GM12878 (cell line): ENCODE measurements at regions not wholly inside any gene's neighbourhood (a gene's known extent, or its start where the extent isn't known, plus 50 kb on each side); places are given as distances from the start of the nearest gene placed in this dataset.

ENCODE experiments used
- ATAC-seq: fragments of 200-7000 bp; cut with Tn5 transposase; 3 replicates; pipeline ENCODE4 v1.9.1; 2020; ENCODE audit warnings: mild to moderate bottlenecking, moderate library complexity
- BruUV-seq: library from RNA; stranded (reverse); fragments of 400-500 nt; replicated peaks from 2 replicates; lab custom pipeline; 2021; lab: Mats Ljungman, UMichigan
- CTCF ChIA-PET: fragments of 300-600 bp; sonication (Branson Sonifier 250); formaldehyde crosslinking; extraction: SDS; loops from one replicate; lab custom pipeline; 2021; ENCODE audit warnings: inconsistent platforms; lab: Yijun Ruan, JAX
- POLR2A ChIA-PET: fragments of 350-600 bp; formaldehyde crosslinking; extraction: SDS; loops from one replicate; lab custom pipeline; 2021; ENCODE audit warnings: inconsistent platforms; lab: Charles Lee
- RAD21 ChIA-PET: fragments of 300-600 bp; sonication (Branson Sonifier 250); formaldehyde crosslinking; loops from one replicate; lab custom pipeline; 2023; ENCODE audit warnings: antibody characterized with exemption; ENCODE audit not compliant: unreplicated experiment; lab: Charles Lee
- SMC1A ChIA-PET: fragments of 300-600 bp; sonication (Branson Sonifier 250); formaldehyde crosslinking; loops from one replicate; lab custom pipeline; 2023; ENCODE audit not compliant: unreplicated experiment, uncharacterized antibody; lab: Charles Lee
- DNase-seq: peaks from one replicate; pipeline ENCODE4 v3.0.0-alpha.2; 2011; ENCODE audit warnings: low read depth, low spot score
- FAIRE-seq: peaks from 3 replicates; lab custom pipeline; 2011; peaks lifted over from hg19 to GRCh38; lab: Jason Lieb, UNC
- H2AFZ ChIP-seq: 2 replicates; pipeline ENCODE4 v1.6.0; 2011; ENCODE audit warnings: low read depth, low read length, control low read depth; ENCODE audit not compliant: control insufficient read depth
- H3K27ac ChIP-seq: 2 replicates; pipeline ENCODE4 v1.5.1; 2011; ENCODE audit warnings: control low read depth; ENCODE audit not compliant: control insufficient read depth, insufficient read depth
- H3K27me3 ChIP-seq, 2 experiments: replicated peaks in 1 of 2; 2 replicates each; pipeline versions ENCODE4 v1.6.0 to v1.6.1; 2011; ENCODE audit warnings: low read length in 1 of 2; ENCODE audit not compliant: control insufficient read depth in 2 of 2, insufficient read depth in 2 of 2
- H3K36me3 ChIP-seq, 2 experiments: 2 replicates each; pipeline ENCODE4 v1.5.1; 2011; ENCODE audit warnings: low read length in 1 of 2; ENCODE audit not compliant: control insufficient read depth in 2 of 2, insufficient read depth in 2 of 2
- H3K4me1 ChIP-seq: 2 replicates; pipeline ENCODE4 v1.6.1; 2011; ENCODE audit warnings: mild to moderate bottlenecking, low read length, moderate library complexity, mixed read lengths; ENCODE audit not compliant: control insufficient read depth, insufficient read depth
- H3K4me2 ChIP-seq: 2 replicates; pipeline ENCODE4 v1.6.0; 2011; ENCODE audit warnings: control low read depth; ENCODE audit not compliant: control insufficient read depth, insufficient read depth
- H3K4me3 ChIP-seq: fragments of 200-600 bp; sonication (generic); 2 replicates; pipeline ENCODE4 v1.5.1; 2016
- H3K79me2 ChIP-seq: 2 replicates; pipeline ENCODE4 v1.6.0; 2011; ENCODE audit warnings: low read length; ENCODE audit not compliant: control insufficient read depth, insufficient read depth
- H3K9ac ChIP-seq: 2 replicates; pipeline ENCODE4 v1.8.0; 2011; ENCODE audit warnings: low read length, control low read depth, mixed read lengths; ENCODE audit not compliant: control insufficient read depth, insufficient read depth
- H3K9me3 ChIP-seq: replicated peaks from 3 replicates; pipeline ENCODE4 v1.5.1; 2011; ENCODE audit warnings: mild to moderate bottlenecking, low read length; ENCODE audit not compliant: control insufficient read depth, insufficient read depth
- H4K20me1 ChIP-seq: 2 replicates; pipeline ENCODE4 v1.6.0; 2011; ENCODE audit not compliant: control insufficient read depth, insufficient read depth
- BCL3 ChIP-seq: IDR thresholded peaks from 2 replicates; pipeline ENCODE4 v1.6.1; 2011; ENCODE audit warnings: borderline replicate concordance, low read depth, mild to moderate bottlenecking, moderate library complexity, low read length; ENCODE audit not compliant: insufficient read depth, poor library complexity, severe bottlenecking
- ELK1 ChIP-seq: IDR thresholded peaks from 2 replicates; pipeline ENCODE4 v1.6.1; 2012; ENCODE audit warnings: low read depth, low read length, improper control_type of control experiment
- IRF4 ChIP-seq: IDR thresholded peaks from 2 replicates; pipeline ENCODE4 v1.6.1; 2011; ENCODE audit warnings: low read depth, low read length
- JUND ChIP-seq: IDR thresholded peaks from 2 replicates; pipeline ENCODE4 v1.6.1; 2012; ENCODE audit warnings: low read depth, mild to moderate bottlenecking, low read length, improper control_type of control experiment, moderate library complexity
- KAT2A ChIP-seq: conservative IDR thresholded peaks from 2 replicates; pipeline ENCODE4 v1.6.1; 2011; ENCODE audit warnings: low read depth, low read length; ENCODE audit not compliant: control insufficient read depth
- MTA2 ChIP-seq: fragments of 450-650 bp; IDR thresholded peaks from 2 replicates; pipeline ENCODE4 v1.6.1; 2016; ENCODE audit warnings: low read depth, mild to moderate bottlenecking, moderate library complexity
- NR2C1 ChIP-seq: fragments of 450-650 bp; IDR thresholded peaks from 2 replicates; pipeline ENCODE4 v1.6.1; 2017; ENCODE audit warnings: antibody characterized with exemption, mild to moderate bottlenecking, moderate library complexity
- TBL1XR1 ChIP-seq: IDR thresholded peaks from 2 replicates; pipeline ENCODE4 v1.6.1; 2012; ENCODE audit warnings: low read depth, low read length, improper control_type of control experiment
- YBX1 ChIP-seq: fragments of 450-650 bp; IDR thresholded peaks from 2 replicates; pipeline ENCODE4 v1.6.1; 2016; ENCODE audit warnings: antibody characterized with exemption
- ZNF217 ChIP-seq: fragments of 450-650 bp; IDR thresholded peaks from 2 replicates; pipeline ENCODE4 v1.6.1; 2017; ENCODE audit warnings: antibody characterized with exemption, mild to moderate bottlenecking
- WGBS: methylation state at CpG from one replicate; pipeline ENCODE4 v1.1.6; 2016; ENCODE audit warnings: low lambda C conversion rate; ENCODE audit not compliant: insufficient replicate concordance, insufficient coverage; ENCODE audit errors: missing lambda C conversion rate; 5-methylcytosine and 5-hydroxymethylcytosine counted together
- in situ Hi-C: fragments of 300-500 bp; cut with MboI; formaldehyde crosslinking; loops from 9 replicates; pipeline ENCODE4 v1.14.3; 2018; ENCODE audit warnings: mixed read lengths
- intact Hi-C: fragments of 100-400 bp; cut with micrococcal nuclease; formaldehyde crosslinking; loops from one replicate; pipeline ENCODE4 v1.14.2; 2022; ENCODE audit not compliant: unreplicated experiment
- TF ChIP-seq, protein P1 (sequence below): IDR thresholded peaks from 2 replicates; pipeline ENCODE4 v1.6.1; 2011; ENCODE audit warnings: low read depth, mild to moderate bottlenecking, low read length, moderate library complexity, borderline replicate concordance; ENCODE audit errors: extremely low read depth
- TF ChIP-seq, protein P2 (sequence below): fragments of 450-650 bp; IDR thresholded peaks from 2 replicates; pipeline ENCODE4 v1.6.1; 2017; ENCODE audit warnings: antibody characterized with exemption, mild to moderate bottlenecking, moderate library complexity

- no peak for FAIRE-seq
- in situ Hi-C loops: no loop called here
- DNase-seq: no peak
- Histone ChIP-seq H3K36me3 (no peaks in the 10 kb centered on the region), H3K27me3 (no peaks in the 10 kb centered on the region; a peak in 1 of 4 replicates), H3K4me2 (peak overlapping the region; percentile 71), H3K9ac (no peak overlapping the region), H3K9me3 (peaks cover under 1% of the 10 kb centered on the region; the same call in 1 of the 3 replicates), H3K4me3 (peak overlapping the region; percentile 30; the same call in 1 of the 2 replicates), H3K4me1 (no peaks in the 10 kb centered on the region), H3K27ac (no peak overlapping the region), H4K20me1 (no peaks in the 10 kb centered on the region), H3K79me2 (no peaks in the 10 kb centered on the region), H2AFZ (peak overlapping the region; percentile 47; the same call in 1 of the 2 replicates)
- ChIA-PET RAD21 (no interaction called here), POLR2A (no interaction called here), SMC1A (no interaction called here), CTCF (no interaction called here)
- no peak for ATAC-seq
- no peak for TF ChIP-seq KAT2A
- no peak for TF ChIP-seq IRF4
- TF ChIP-seq, protein P1, sequence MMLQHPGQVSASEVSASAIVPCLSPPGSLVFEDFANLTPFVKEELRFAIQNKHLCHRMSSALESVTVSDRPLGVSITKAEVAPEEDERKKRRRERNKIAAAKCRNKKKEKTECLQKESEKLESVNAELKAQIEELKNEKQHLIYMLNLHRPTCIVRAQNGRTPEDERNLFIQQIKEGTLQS: no peak
- TF ChIP-seq BCL3: no peak
- BruUV-seq: no TSS peak
- 4% methylated on average over 16 of the region's 20 CpGs for WGBS
- intact Hi-C loops: no loop called here
Measured at GRCh38 chr12:45611061-45611460, 118.4 kb upstream of the ARID2 start.

GRCh38 chr12:45611495-45611894 is 118.0 kb upstream of the ARID2 start:
- no peaks in the 10 kb centered on the region for H4K20me1 ChIP-seq
- no peak overlapping the region for H3K9ac ChIP-seq
- no peaks in the 10 kb centered on the region; a peak in 2 of 4 replicates for H3K27me3 ChIP-seq
- intact Hi-C loops (no loop called here), in situ Hi-C loops (no loop called here)
- RAD21 ChIA-PET: no interaction called here
- no peaks in the 10 kb centered on the region for H3K79me2 ChIP-seq
- 61% methylated on average over 5 of the region's 5 CpGs for WGBS
- no peak for ATAC-seq
- H2AFZ ChIP-seq: 0 out of 2 replicates have a peak overlapping the region, but pooled peaks have one; percentile 16
- no peaks in the 10 kb centered on the region for H3K36me3 ChIP-seq
- no peaks in the 10 kb centered on the region for H3K4me1 ChIP-seq
- SMC1A ChIA-PET: interaction anchor here (0.9 kb wide), 1 partner anchor 74 kb away, joined by 3 read pairs; no protein-coding TSS in a partner anchor
- no TSS peak for BruUV-seq
- H3K4me3 ChIP-seq: 0 out of 2 replicates have a peak overlapping the region, but pooled peaks have one; percentile 30
- no peaks in the 10 kb centered on the region; the same call in 2 of the 3 replicates for H3K9me3 ChIP-seq
- CTCF ChIA-PET: no interaction called here
- H3K27ac ChIP-seq: no peak overlapping the region
- H3K4me2 ChIP-seq: 0 out of 2 replicates have a peak overlapping the region, but pooled peaks have one; percentile 40
- DNase-seq: no peak
- FAIRE-seq: no peak
- POLR2A ChIA-PET: no interaction called here
- TF ChIP-seq TBL1XR1 (no peak), YBX1 (no peak), ELK1 (no peak), MTA2 (no peak), JUND (no peak), ZNF217 (no peak), NR2C1 (no peak)
- TF ChIP-seq, protein P2, sequence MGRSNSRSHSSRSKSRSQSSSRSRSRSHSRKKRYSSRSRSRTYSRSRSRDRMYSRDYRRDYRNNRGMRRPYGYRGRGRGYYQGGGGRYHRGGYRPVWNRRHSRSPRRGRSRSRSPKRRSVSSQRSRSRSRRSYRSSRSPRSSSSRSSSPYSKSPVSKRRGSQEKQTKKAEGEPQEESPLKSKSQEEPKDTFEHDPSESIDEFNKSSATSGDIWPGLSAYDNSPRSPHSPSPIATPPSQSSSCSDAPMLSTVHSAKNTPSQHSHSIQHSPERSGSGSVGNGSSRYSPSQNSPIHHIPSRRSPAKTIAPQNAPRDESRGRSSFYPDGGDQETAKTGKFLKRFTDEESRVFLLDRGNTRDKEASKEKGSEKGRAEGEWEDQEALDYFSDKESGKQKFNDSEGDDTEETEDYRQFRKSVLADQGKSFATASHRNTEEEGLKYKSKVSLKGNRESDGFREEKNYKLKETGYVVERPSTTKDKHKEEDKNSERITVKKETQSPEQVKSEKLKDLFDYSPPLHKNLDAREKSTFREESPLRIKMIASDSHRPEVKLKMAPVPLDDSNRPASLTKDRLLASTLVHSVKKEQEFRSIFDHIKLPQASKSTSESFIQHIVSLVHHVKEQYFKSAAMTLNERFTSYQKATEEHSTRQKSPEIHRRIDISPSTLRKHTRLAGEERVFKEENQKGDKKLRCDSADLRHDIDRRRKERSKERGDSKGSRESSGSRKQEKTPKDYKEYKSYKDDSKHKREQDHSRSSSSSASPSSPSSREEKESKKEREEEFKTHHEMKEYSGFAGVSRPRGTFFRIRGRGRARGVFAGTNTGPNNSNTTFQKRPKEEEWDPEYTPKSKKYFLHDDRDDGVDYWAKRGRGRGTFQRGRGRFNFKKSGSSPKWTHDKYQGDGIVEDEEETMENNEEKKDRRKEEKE: no peak
